HEK293 (cell line): ENCODE measurements at regions not wholly inside any gene's neighbourhood (a gene's known extent, or its start where the extent isn't known, plus 50 kb on each side); places are given as distances from the start of the nearest gene placed in this dataset.

ENCODE experiments used
- CTCF ChIA-PET: fragments of 350-600 bp; formaldehyde crosslinking; extraction: SDS; loops from one replicate; lab custom pipeline; 2021; ENCODE audit warnings: antibody characterized with exemption; lab: Yijun Ruan, JAX
- POLR2A ChIA-PET: fragments of 300-600 bp; formaldehyde crosslinking; extraction: SDS; loops from one replicate; lab custom pipeline; 2020; ENCODE audit warnings: antibody characterized with exemption, inconsistent platforms; lab: Yijun Ruan, JAX
- H3K27ac ChIP-seq: fragments of 200-500 bp; sonication (Bioruptor generic); 2 replicates; pipeline ENCODE4 v1.5.1; 2014; ENCODE audit warnings: low read depth, low read length, control low read depth, inconsistent platforms; ENCODE audit errors: extremely low read depth
- H3K36me3 ChIP-seq, 2 experiments: fragments of 200-500 bp in 1 of 2; sonication (Bioruptor generic) in 1 of 2; 1 replicate in 1 of 2; 2 replicates in 1 of 2; pipeline ENCODE4 v1.5.1; 2014 to 2017; ENCODE audit warnings: inconsistent platforms in 2 of 2, low read length in 2 of 2; ENCODE audit not compliant: control insufficient read depth in 2 of 2, insufficient read depth in 1 of 2
- H3K4me1 ChIP-seq: fragments of 200-500 bp; sonication (Bioruptor generic); 2 replicates; pipeline ENCODE4 v1.5.1; 2014; ENCODE audit warnings: mild to moderate bottlenecking, low read length, inconsistent platforms; ENCODE audit not compliant: control insufficient read depth, insufficient read depth
- H3K4me3 ChIP-seq: 2 replicates; pipeline ENCODE4 v1.5.1; 2011; ENCODE audit warnings: low read depth, mild to moderate bottlenecking, control low read depth, low read length, moderate library complexity
- H3K9me3 ChIP-seq: fragments of 200-500 bp; sonication (Bioruptor generic); 2 replicates; pipeline ENCODE4 v1.5.1; 2014; ENCODE audit warnings: low read depth, low read length, inconsistent platforms; ENCODE audit not compliant: control insufficient read depth, insufficient read depth
- EGR2 ChIP-seq: fragments of 450-650 bp; formaldehyde crosslinking; IDR thresholded peaks from 2 replicates; pipeline ENCODE4 v1.5.1; 2016; ENCODE audit warnings: low read depth, missing biosample characterization, missing genetic modification characterization
- GLI2 ChIP-seq: fragments of 450-650 bp; formaldehyde crosslinking; IDR thresholded peaks from 2 replicates; pipeline ENCODE4; 2017; ENCODE audit warnings: missing biosample characterization, missing genetic modification characterization, low read depth, borderline replicate concordance
- GLI4 ChIP-seq: fragments of 450-650 bp; formaldehyde crosslinking; IDR thresholded peaks from 2 replicates; pipeline ENCODE4 v1.5.1; 2016; ENCODE audit warnings: missing biosample characterization, missing genetic modification characterization
- IKZF3 ChIP-seq: fragments of 450-650 bp; IDR thresholded peaks from 2 replicates; pipeline ENCODE4 v1.5.0; 2018; ENCODE audit warnings: missing biosample characterization, mild to moderate bottlenecking, missing genetic modification characterization, moderate library complexity
- KLF1 ChIP-seq: fragments of 450-650 bp; formaldehyde crosslinking; IDR thresholded peaks from 2 replicates; pipeline ENCODE4 v1.5.1; 2016; ENCODE audit warnings: missing biosample characterization, missing genetic modification characterization
- MEIS1 ChIP-seq: sonication (generic); formaldehyde crosslinking; IDR thresholded peaks from 2 replicates; pipeline ENCODE4 v1.8.1; 2022; ENCODE audit warnings: missing genetic modification reagents, mild to moderate bottlenecking, borderline replicate concordance
- MYNN ChIP-seq: fragments of 450-650 bp; formaldehyde crosslinking; IDR thresholded peaks from 2 replicates; pipeline ENCODE4 v1.5.1; 2016; ENCODE audit warnings: missing biosample characterization, missing genetic modification characterization, borderline replicate concordance
- PRDM10 ChIP-seq: fragments of 450-650 bp; formaldehyde crosslinking; IDR thresholded peaks from 2 replicates; pipeline ENCODE4 v1.5.1; 2016; ENCODE audit warnings: missing biosample characterization, missing genetic modification characterization
- SCRT2 ChIP-seq: fragments of 450-650 bp; formaldehyde crosslinking; IDR thresholded peaks from 2 replicates; pipeline ENCODE4 v1.5.1; 2016; ENCODE audit warnings: missing biosample characterization, missing genetic modification characterization
- ZBTB49 ChIP-seq: fragments of 450-650 bp; formaldehyde crosslinking; IDR thresholded peaks from 2 replicates; pipeline ENCODE4 v1.5.1; 2016; ENCODE audit warnings: missing biosample characterization, missing genetic modification characterization, low read depth
- ZBTB6 ChIP-seq: fragments of 450-650 bp; formaldehyde crosslinking; IDR thresholded peaks from 2 replicates; pipeline ENCODE4 v1.5.1; 2017; ENCODE audit warnings: missing biosample characterization, missing genetic modification characterization
- ZFP41 ChIP-seq: fragments of 450-650 bp; formaldehyde crosslinking; IDR thresholded peaks from 2 replicates; pipeline ENCODE4 v1.5.1; 2016; ENCODE audit warnings: missing biosample characterization, missing genetic modification characterization, borderline replicate concordance
- ZNF140 ChIP-seq: fragments of 450-650 bp; formaldehyde crosslinking; IDR thresholded peaks from 2 replicates; pipeline ENCODE4 v1.5.1; 2016; ENCODE audit warnings: missing biosample characterization, missing genetic modification characterization
- ZNF2 ChIP-seq: fragments of 450-650 bp; formaldehyde crosslinking; IDR thresholded peaks from 2 replicates; pipeline ENCODE4 v1.5.1; 2016; ENCODE audit warnings: missing biosample characterization, missing genetic modification characterization
- ZNF266 ChIP-seq: fragments of 450-650 bp; formaldehyde crosslinking; IDR thresholded peaks from 2 replicates; pipeline ENCODE4 v1.5.1; 2016; ENCODE audit warnings: missing biosample characterization, missing genetic modification characterization, low read depth
- ZNF335 ChIP-seq: fragments of 450-650 bp; formaldehyde crosslinking; conservative IDR thresholded peaks from 2 replicates; pipeline ENCODE4 v1.5.1; 2016; ENCODE audit warnings: missing biosample characterization, missing genetic modification characterization
- ZNF341 ChIP-seq: fragments of 450-650 bp; formaldehyde crosslinking; IDR thresholded peaks from 2 replicates; pipeline ENCODE4; 2016; ENCODE audit warnings: low read depth, missing biosample characterization, missing genetic modification characterization
- ZNF404 ChIP-seq: fragments of 450-650 bp; formaldehyde crosslinking; IDR thresholded peaks from 2 replicates; pipeline ENCODE4 v1.5.1; 2017; ENCODE audit warnings: missing biosample characterization, missing genetic modification characterization
- ZNF48 ChIP-seq: fragments of 450-650 bp; formaldehyde crosslinking; IDR thresholded peaks from 2 replicates; pipeline ENCODE4 v1.5.1; 2016; ENCODE audit warnings: missing biosample characterization, missing genetic modification characterization
- ZNF600 ChIP-seq: fragments of 450-650 bp; formaldehyde crosslinking; IDR thresholded peaks from 2 replicates; pipeline ENCODE4 v1.5.1; 2016; ENCODE audit warnings: missing biosample characterization, missing genetic modification characterization
- ZNF670 ChIP-seq: fragments of 450-650 bp; formaldehyde crosslinking; IDR thresholded peaks from 2 replicates; pipeline ENCODE4 v1.5.1; 2016; ENCODE audit warnings: missing biosample characterization, missing genetic modification characterization, low read depth
- ZSCAN16 ChIP-seq: fragments of 450-650 bp; formaldehyde crosslinking; IDR thresholded peaks from 2 replicates; pipeline ENCODE4 v1.5.1; 2016; ENCODE audit warnings: missing biosample characterization, missing genetic modification characterization
- ZSCAN4 ChIP-seq: fragments of 450-650 bp; formaldehyde crosslinking; IDR thresholded peaks from 2 replicates; pipeline ENCODE4 v1.5.1; 2017; ENCODE audit warnings: missing biosample characterization, missing genetic modification characterization
- TF ChIP-seq, protein P1 (sequence below): fragments of 450-650 bp; formaldehyde crosslinking; IDR thresholded peaks from 2 replicates; pipeline ENCODE4 v1.5.1; 2016; ENCODE audit warnings: missing biosample characterization, missing genetic modification characterization, low read depth
- TF ChIP-seq, protein P2 (sequence below): sonication (generic); formaldehyde crosslinking; IDR thresholded peaks from 2 replicates; pipeline ENCODE4 v1.8.1; 2022; ENCODE audit warnings: mild to moderate bottlenecking, moderate library complexity, missing genetic modification reagents

GRCh38 chr5:158179271-158179670, 320.3 kb upstream of the CLINT1 start:
- no peak overlapping the region for H3K4me3 ChIP-seq
- H3K9me3 ChIP-seq = no peaks in the 10 kb centered on the region
- POLR2A ChIA-PET = interaction anchor here (0.6 kb wide), 1 partner anchor 11 kb away, joined by 5 read pairs; no protein-coding TSS in a partner anchor
- TF ChIP-seq KLF1 (tag by site-specific recombination) = no peak
- TF ChIP-seq ZNF670 (tag by site-specific recombination) = no peak
- TF ChIP-seq SCRT2 (tag by site-specific recombination) = no peak
- TF ChIP-seq EGR2 = no peak
- TF ChIP-seq ZBTB49 (tag by site-specific recombination) = no peak
- TF ChIP-seq, protein P1, sequence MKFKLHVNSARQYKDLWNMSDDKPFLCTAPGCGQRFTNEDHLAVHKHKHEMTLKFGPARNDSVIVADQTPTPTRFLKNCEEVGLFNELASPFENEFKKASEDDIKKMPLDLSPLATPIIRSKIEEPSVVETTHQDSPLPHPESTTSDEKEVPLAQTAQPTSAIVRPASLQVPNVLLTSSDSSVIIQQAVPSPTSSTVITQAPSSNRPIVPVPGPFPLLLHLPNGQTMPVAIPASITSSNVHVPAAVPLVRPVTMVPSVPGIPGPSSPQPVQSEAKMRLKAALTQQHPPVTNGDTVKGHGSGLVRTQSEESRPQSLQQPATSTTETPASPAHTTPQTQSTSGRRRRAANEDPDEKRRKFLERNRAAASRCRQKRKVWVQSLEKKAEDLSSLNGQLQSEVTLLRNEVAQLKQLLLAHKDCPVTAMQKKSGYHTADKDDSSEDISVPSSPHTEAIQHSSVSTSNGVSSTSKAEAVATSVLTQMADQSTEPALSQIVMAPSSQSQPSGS (tag by site-specific recombination) = no peak
- TF ChIP-seq ZNF48 (tag by site-specific recombination) = no peak
- TF ChIP-seq ZNF266 (tag by site-specific recombination) = no peak
- no peak overlapping the region for H3K27ac ChIP-seq
- CTCF ChIA-PET = interaction anchor here (1.1 kb wide), 1 partner anchor 928 kb away, joined by 6 read pairs; no protein-coding TSS in a partner anchor
- H3K36me3 ChIP-seq = no peaks in the 10 kb centered on the region
- peaks cover 15% of the 10 kb centered on the region for H3K4me1 ChIP-seq

DNA sequence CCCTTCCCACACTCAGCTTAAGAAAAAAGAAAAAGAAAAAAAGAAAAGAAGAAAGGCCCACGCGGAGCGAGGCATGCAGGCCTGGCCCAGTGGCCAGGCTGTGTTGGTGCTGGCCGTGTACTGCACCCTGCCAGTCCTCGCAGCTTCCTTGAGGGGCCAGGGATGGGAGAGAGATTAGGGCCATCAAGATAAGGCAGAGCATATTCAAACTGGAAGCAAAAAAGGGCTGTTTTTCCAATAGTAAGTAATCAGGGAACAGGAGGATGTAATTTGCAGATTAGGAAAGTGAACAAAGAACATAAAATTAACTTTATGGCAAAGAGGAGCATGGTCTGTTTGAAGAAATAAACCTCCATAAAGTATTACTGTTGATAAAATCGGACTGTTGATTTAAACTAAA, 319.6 kb upstream of the CLINT1 start:
- ChIA-PET POLR2A (no interaction called here), CTCF (interaction anchor here (0.7 to 1.1 kb wide), 2 partner anchors 361 to 928 kb away, joined by 4 to 6 read pairs; no protein-coding TSS in a partner anchor)
- Histone ChIP-seq H3K27ac (no peak overlapping the region), H3K4me3 (no peak overlapping the region), H3K4me1 (peaks cover 15% of the 10 kb centered on the region), H3K9me3 (no peaks in the 10 kb centered on the region), H3K36me3 (no peaks in the 10 kb centered on the region)
- TF ChIP-seq IKZF3 (tag by site-specific recombination) (no peak), ZNF341 (tag by site-specific recombination) (no peak), ZSCAN16 (tag by site-specific recombination) (no peak), ZNF2 (no peak), ZSCAN4 (tag by site-specific recombination) (no peak), ZNF404 (tag by site-specific recombination) (no peak), ZNF335 (tag by site-specific recombination) (no peak), ZFP41 (tag by site-specific recombination) (no peak), MEIS1 (CRISPR knock-in tag) (no peak), ZBTB6 (tag by site-specific recombination) (no peak), GLI4 (no peak), GLI2 (tag by site-specific recombination) (no peak), MYNN (no peak), ZNF140 (tag by site-specific recombination) (no peak), PRDM10 (tag by site-specific recombination) (no peak), ZNF600 (tag by site-specific recombination) (no peak)
- TF ChIP-seq, protein P2, sequence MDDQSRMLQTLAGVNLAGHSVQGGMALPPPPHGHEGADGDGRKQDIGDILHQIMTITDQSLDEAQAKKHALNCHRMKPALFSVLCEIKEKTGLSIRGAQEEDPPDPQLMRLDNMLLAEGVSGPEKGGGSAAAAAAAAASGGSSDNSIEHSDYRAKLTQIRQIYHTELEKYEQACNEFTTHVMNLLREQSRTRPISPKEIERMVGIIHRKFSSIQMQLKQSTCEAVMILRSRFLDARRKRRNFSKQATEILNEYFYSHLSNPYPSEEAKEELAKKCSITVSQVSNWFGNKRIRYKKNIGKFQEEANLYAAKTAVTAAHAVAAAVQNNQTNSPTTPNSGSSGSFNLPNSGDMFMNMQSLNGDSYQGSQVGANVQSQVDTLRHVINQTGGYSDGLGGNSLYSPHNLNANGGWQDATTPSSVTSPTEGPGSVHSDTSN (CRISPR knock-in tag) = no peak
